Psoas muscle (tissue), 7 donors: ENCODE measurements at regions not wholly inside any gene's neighbourhood (a gene's known extent, or its start where the extent isn't known, plus 50 kb on each side); places are given as distances from the start of the nearest gene placed in this dataset.

Experiments used
- ATAC-seq, 4 donors: fragments of 200-7000 bp; cut with Tn5 transposase; one replicate each; pipeline ENCODE4 v1.9.1; 2020; ENCODE audit warnings: moderate library complexity in 3 of 4, mild to moderate bottlenecking in 2 of 4
- DNase-seq, 2 donors: peaks; one replicate each; pipeline ENCODE4 v3.0.0-alpha.2; 2020
- H3K27ac ChIP-seq: fragments of 200-600 bp; one replicate; pipeline ENCODE4 v1.8.0; 2022
- H3K27me3 ChIP-seq, 3 donors: fragments of 200-600 bp in 1 of 3; one replicate each; pipeline versions ENCODE4 v1.6.1 to v1.8.0; 2013 to 2022; ENCODE audit warnings: low read length in 2 of 3, mild to moderate bottlenecking in 2 of 3, moderate library complexity in 1 of 3; ENCODE audit not compliant: insufficient read depth in 3 of 3
- H3K36me3 ChIP-seq, 2 donors: fragments of 200-600 bp in 1 of 2; one replicate each; pipeline versions ENCODE4 v1.6.1 to v1.8.0; 2013 to 2022; ENCODE audit warnings: low read depth in 1 of 2, mild to moderate bottlenecking in 1 of 2, moderate library complexity in 1 of 2; ENCODE audit not compliant: insufficient read depth in 1 of 2
- H3K4me1 ChIP-seq: fragments of 200-600 bp; one replicate; pipeline ENCODE4 v1.8.0; 2022
- H3K4me3 ChIP-seq: fragments of 200-600 bp; one replicate; pipeline ENCODE4 v1.8.0; 2022; ENCODE audit warnings: mild to moderate bottlenecking
- H3K9me3 ChIP-seq: fragments of 200-600 bp; one replicate; pipeline ENCODE4 v1.8.0; 2022
- CTCF ChIP-seq: fragments of 200-600 bp; IDR thresholded peaks from one replicate; pipeline ENCODE4 v1.8.0; 2022; ENCODE audit warnings: antibody characterized with exemption
- WGBS, 3 donors: extraction: QIAGEN DNeasy Blood & Tissue Kit; methylation state at CpG; one replicate each; pipeline versions ENCODE4 v1.1.6 to v1.1.7; 2013; 5-methylcytosine and 5-hydroxymethylcytosine counted together
- intact Hi-C, 2 donors: fragments of 100-400 bp; cut with DNase I; formaldehyde crosslinking; loops; one replicate each; pipeline versions ENCODE4 v1.11.0 to v1.14.2; 2022
- donor health status: healthy with polysubstance abuse.
- donor health status: DM: no; HTN: no; CAD: no; lungs with moderate emphysema.
- donor health status: Bipolar disorder and iron deficiency.
- donor health status: healthy.
- donor health status: DM: yes; HTN: yes; CAD: no.
- donor health status: DM: no; HTN: no; CAD: no.
- donor health status: DM: yes; HTN: yes; CAD: no.

GRCh38 chr1:182133181-182133580, 71.7 kb upstream of the ZNF648 start:
- H3K27ac ChIP-seq: no peak overlapping the region
- WGBS, 3 donors: 91 to 94% (median 92%) methylated on average over 7 of the region's 7 CpGs
- H3K4me3 ChIP-seq: no peak overlapping the region
- H3K36me3 ChIP-seq: no peaks in the 10 kb centered on the region
- no peak for TF ChIP-seq CTCF
- DNase-seq (no peak), ATAC-seq (no peak)
- intact Hi-C loops: no loop called here
- no peaks in the 10 kb centered on the region for H3K9me3 ChIP-seq
- H3K27me3 ChIP-seq: no peaks in the 10 kb centered on the region
- no peaks in the 10 kb centered on the region for H3K4me1 ChIP-seq

GRCh38 chr1:182129398-182129797, 67.9 kb upstream of the ZNF648 start:
- 80 to 91% (median 87%) methylated on average over 9 of the region's 9 CpGs for WGBS, 3 donors
- Histone ChIP-seq H3K4me3 (no peak overlapping the region), H3K9me3 (no peaks in the 10 kb centered on the region), H3K27me3 (no peaks in the 10 kb centered on the region), H3K36me3 (no peaks in the 10 kb centered on the region), H3K4me1 (no peaks in the 10 kb centered on the region), H3K27ac (no peak overlapping the region)
- no peak for TF ChIP-seq CTCF
- DNase-seq (no peak), ATAC-seq (no peak)
- intact Hi-C loops: no loop called here

GRCh38 chr1:182128502-182128901, 67.0 kb upstream of the ZNF648 start:
- Histone ChIP-seq H3K27ac (no peak overlapping the region), H3K27me3 (no peaks in the 10 kb centered on the region), H3K36me3 (no peaks in the 10 kb centered on the region), H3K4me3 (no peak overlapping the region), H3K9me3 (no peaks in the 10 kb centered on the region), H3K4me1 (no peaks in the 10 kb centered on the region)
- ATAC-seq: peak in 3 of 4 donors; percentile 33 to 83 (median 60)
- no peak for TF ChIP-seq CTCF
- intact Hi-C loops: no loop called here
- 76 to 91% (median 81%) methylated on average over 6 of the region's 6 CpGs for whole genome bisulfite sequencing, 3 donors
- DNase-seq: no peak

- no peak for ATAC-seq
- intact Hi-C loops: no loop called here
- 84 to 91% (median 90%) methylated on average over 3 of the region's 3 CpGs for WGBS, 3 donors
- no peak for TF ChIP-seq CTCF
- no peak for DNase-seq
- no peak overlapping the region for H3K27ac ChIP-seq
- H3K4me1 ChIP-seq: no peaks in the 10 kb centered on the region
- no peak overlapping the region for H3K4me3 ChIP-seq
- H3K27me3 ChIP-seq: no peaks in the 10 kb centered on the region
- no peaks in the 10 kb centered on the region for H3K9me3 ChIP-seq
- H3K36me3 ChIP-seq: no peaks in the 10 kb centered on the region
Measured at GRCh38 chr1:182127656-182128055, 66.1 kb upstream of the ZNF648 start.

GRCh38 chr1:182126272-182126800, 64.8 kb upstream of the ZNF648 start:
- no peak for DNase-seq
- intact Hi-C loops: no loop called here
- peaks cover 6% of the 10 kb centered on the region for H3K4me1 ChIP-seq
- WGBS, 3 donors: 79 to 86% (median 82%) methylated on average over 2 of the region's 2 CpGs
- H3K36me3 ChIP-seq: no peaks in the 10 kb centered on the region
- no peak for TF ChIP-seq CTCF
- no peak overlapping the region for H3K27ac ChIP-seq
- no peak overlapping the region for H3K4me3 ChIP-seq
- ATAC-seq: no peak
- H3K9me3 ChIP-seq: no peaks in the 10 kb centered on the region
- no peaks in the 10 kb centered on the region for H3K27me3 ChIP-seq
